ENCODE measurements at regions not wholly inside any gene's neighbourhood (a gene's known extent, or its start where the extent isn't known, plus 50 kb on each side); places are given as distances from the start of the nearest gene placed in this dataset.

- TF ChIP-seq SMC3 (IDR thresholded peaks at IDR 0.05; ENCODE audit: low read depth, low read length) (no peak), CTCF (IDR thresholded peaks at IDR 0.05) (no peak), EP300 (IDR thresholded peaks at IDR 0.05; ENCODE audit: borderline replicate concordance in 1 of 2, low read depth in 1 of 2, low read length in 1 of 2) (no peak)
Measured at GRCh38 chr4:124450851-124451250, 261.7 kb downstream of the ANKRD50 start.

Measured in SK-N-SH (cell line).